Stomach smooth muscle (tissue), 2 donors: ENCODE measurements at regions not wholly inside any gene's neighbourhood (a gene's known extent, or its start where the extent isn't known, plus 50 kb on each side); places are given as distances from the start of the nearest gene placed in this dataset.

ENCODE experiments used
- H3K27ac ChIP-seq: one replicate; pipeline ENCODE4 v1.7.0; 2013; ENCODE audit warnings: mild to moderate bottlenecking, low read length, inconsistent platforms
- H3K27me3 ChIP-seq, 2 donors: one replicate each; pipeline ENCODE4 v1.7.0; 2013; ENCODE audit warnings: low read length in 2 of 2; ENCODE audit not compliant: insufficient read depth in 2 of 2, control insufficient read depth in 1 of 2
- H3K36me3 ChIP-seq, 2 donors: one replicate each; pipeline ENCODE4 v1.7.0; 2013; ENCODE audit warnings: low read length in 2 of 2; ENCODE audit not compliant: control insufficient read depth in 2 of 2, insufficient read depth in 2 of 2
- H3K4me1 ChIP-seq: one replicate; pipeline ENCODE4 v1.7.0; 2013; ENCODE audit warnings: low read length; ENCODE audit not compliant: control insufficient read depth, insufficient read depth
- H3K4me3 ChIP-seq, 2 donors: one replicate each; pipeline ENCODE4 v1.7.0; 2013; ENCODE audit warnings: low read length in 2 of 2
- H3K9ac ChIP-seq, 2 donors: one replicate each; pipeline ENCODE4 v1.7.0; 2013; ENCODE audit warnings: low read length in 2 of 2, mild to moderate bottlenecking in 1 of 2
- H3K9me3 ChIP-seq, 2 donors: one replicate each; pipeline ENCODE4 v1.7.0; 2013; ENCODE audit warnings: low read length in 2 of 2; ENCODE audit not compliant: control insufficient read depth in 2 of 2
- donor health status: healthy.
- donor health status: Pancreatic carcinoma.

DNA sequence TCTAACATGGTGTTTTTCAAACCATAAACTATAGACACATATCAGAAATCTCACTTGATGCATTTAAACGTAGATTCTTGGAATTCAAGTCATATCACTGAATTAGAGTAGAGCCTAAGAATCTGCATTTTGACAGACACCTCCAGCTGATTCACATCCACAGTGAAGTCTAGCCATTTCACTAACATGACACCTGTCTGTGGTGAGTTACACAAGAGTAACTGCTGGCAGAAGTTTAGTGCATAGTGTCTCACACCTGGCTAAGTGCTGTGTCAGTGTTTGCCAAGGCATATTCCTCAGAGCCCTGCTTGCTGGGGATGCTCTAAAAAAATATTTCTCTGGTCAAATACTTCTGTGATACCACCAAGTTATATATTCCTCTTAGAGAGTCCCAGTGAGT lies 237.5 kb upstream of the DIAPH2 start:
- Histone ChIP-seq H3K27ac (no peak overlapping the region), H3K36me3 (no peaks in the 10 kb centered on the region), H3K4me1 (no peaks in the 10 kb centered on the region), H3K27me3 (no peaks in the 10 kb centered on the region), H3K9ac (no peak overlapping the region), H3K4me3 (no peak overlapping the region), H3K9me3 (no peaks in the 10 kb centered on the region)

GRCh38 chrX:96449191-96449590 lies 235.5 kb upstream of the DIAPH2 start:
- no peaks in the 10 kb centered on the region for H3K9me3 ChIP-seq
- H3K9ac ChIP-seq: no peak overlapping the region
- H3K4me3 ChIP-seq: no peak overlapping the region
- H3K27me3 ChIP-seq: no peaks in the 10 kb centered on the region
- H3K27ac ChIP-seq: no peak overlapping the region
- H3K4me1 ChIP-seq: no peaks in the 10 kb centered on the region
- no peaks in the 10 kb centered on the region for H3K36me3 ChIP-seq

DNA sequence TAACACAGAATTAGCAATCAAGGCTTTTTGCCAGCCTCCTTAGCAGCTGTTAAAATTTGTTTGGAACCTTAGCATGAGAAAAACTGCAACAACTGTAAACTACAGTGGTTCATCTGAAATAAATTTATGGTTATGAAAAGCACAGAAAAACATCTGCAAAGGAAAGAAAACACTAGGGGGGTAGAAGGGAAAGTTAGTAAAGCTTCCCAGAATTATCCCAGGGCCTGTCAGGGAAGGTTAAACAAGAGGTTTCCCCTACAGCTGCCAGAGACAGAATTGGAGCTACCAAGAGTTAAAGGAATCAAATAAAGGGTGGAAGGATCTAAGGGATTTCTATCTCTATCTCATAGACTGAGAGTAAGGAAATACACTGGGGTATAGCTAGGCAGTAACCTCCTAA lies 234.7 kb upstream of the DIAPH2 start:
- H3K9ac ChIP-seq: no peak overlapping the region
- no peaks in the 10 kb centered on the region for H3K9me3 ChIP-seq
- no peak overlapping the region for H3K27ac ChIP-seq
- no peak overlapping the region for H3K4me3 ChIP-seq
- no peaks in the 10 kb centered on the region for H3K27me3 ChIP-seq
- no peaks in the 10 kb centered on the region for H3K36me3 ChIP-seq
- H3K4me1 ChIP-seq: no peaks in the 10 kb centered on the region

DNA sequence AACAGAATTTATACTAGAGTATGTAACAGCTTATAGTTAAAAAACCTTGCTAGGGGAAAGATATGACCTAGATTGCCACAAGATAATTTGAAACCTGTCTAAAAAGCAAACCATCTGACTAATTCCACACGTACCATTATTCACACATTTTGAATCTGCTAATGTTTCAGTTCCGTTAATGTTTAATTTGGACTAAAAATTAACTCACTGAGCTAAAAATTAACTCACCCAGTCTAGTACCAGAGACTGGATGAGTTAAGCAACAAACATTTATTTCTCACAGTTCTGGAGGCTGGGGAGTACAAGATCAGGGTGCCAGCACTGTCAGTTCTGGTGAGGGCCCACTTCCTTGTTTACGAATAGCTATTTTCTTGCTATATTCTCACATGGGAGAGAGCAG lies 231.5 kb upstream of the DIAPH2 start:
- Histone ChIP-seq H3K4me3 (no peak overlapping the region), H3K9ac (no peak overlapping the region), H3K9me3 (no peaks in the 10 kb centered on the region), H3K27ac (no peak overlapping the region), H3K36me3 (no peaks in the 10 kb centered on the region), H3K4me1 (no peaks in the 10 kb centered on the region), H3K27me3 (no peaks in the 10 kb centered on the region)

DNA sequence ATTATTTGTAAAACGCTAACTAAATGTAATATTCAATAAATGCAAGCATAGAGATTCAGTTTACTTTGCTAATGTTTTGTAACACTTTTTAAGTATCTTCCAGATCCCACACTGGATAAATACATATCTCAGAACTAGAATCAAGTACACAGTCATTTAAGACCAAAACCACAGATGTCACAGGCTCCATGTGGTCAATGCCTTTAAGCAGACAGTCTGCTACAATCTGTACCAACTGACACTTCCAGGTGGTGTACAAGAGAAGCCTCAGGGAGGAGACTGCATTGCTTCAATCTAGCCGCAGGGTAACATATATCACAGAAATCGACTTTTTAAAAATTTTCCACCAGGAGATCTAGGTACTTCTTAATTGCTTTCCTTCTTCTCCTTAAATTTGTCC lies 229.6 kb upstream of the DIAPH2 start:
- Histone ChIP-seq H3K4me1 (no peaks in the 10 kb centered on the region), H3K9ac (no peak overlapping the region), H3K4me3 (no peak overlapping the region), H3K27ac (no peak overlapping the region), H3K9me3 (no peaks in the 10 kb centered on the region), H3K27me3 (no peaks in the 10 kb centered on the region), H3K36me3 (no peaks in the 10 kb centered on the region)

DNA sequence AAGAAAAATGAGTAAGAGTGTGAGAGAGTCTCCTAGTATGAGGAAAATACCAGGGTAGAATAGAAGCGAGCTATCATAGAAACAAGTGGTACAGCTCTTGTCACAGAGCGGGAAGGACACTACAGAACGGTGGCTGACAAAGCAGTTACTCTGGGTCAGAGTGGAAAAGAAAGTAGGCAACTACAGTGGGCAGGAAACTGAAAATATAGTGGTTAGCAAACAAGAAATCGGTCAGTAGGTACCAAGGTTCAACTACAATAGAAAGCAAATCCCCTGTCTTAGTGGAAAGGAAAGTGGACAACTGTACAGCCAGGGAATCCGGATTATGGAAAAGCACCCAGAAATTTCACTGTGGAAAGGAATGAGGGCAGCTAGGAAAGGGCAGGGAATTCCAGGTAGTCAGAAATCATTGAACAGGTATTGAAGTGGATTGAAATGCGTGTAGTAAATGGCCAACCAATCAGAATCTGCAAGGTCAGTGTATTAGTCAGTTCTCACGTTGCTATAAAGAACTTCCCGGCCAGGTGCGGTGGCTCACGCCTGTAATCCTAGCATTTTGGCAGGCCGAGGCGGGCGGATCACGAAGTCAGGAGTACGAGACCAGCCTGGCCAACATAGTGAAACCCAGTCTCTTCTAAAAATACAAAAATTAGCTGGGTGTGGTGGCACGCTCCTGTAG lies 219.6 kb upstream of the DIAPH2 start:
- no peaks in the 10 kb centered on the region for H3K9me3 ChIP-seq
- H3K27me3 ChIP-seq: no peaks in the 10 kb centered on the region
- H3K27ac ChIP-seq: no peak overlapping the region
- H3K36me3 ChIP-seq: no peaks in the 10 kb centered on the region
- no peak overlapping the region for H3K4me3 ChIP-seq
- no peaks in the 10 kb centered on the region for H3K4me1 ChIP-seq
- no peak overlapping the region for H3K9ac ChIP-seq

GRCh38 chrX:96474029-96474740 lies 210.5 kb upstream of the DIAPH2 start:
- Histone ChIP-seq H3K27me3 (no peaks in the 10 kb centered on the region), H3K4me1 (no peaks in the 10 kb centered on the region), H3K9me3 (no peaks in the 10 kb centered on the region), H3K36me3 (no peaks in the 10 kb centered on the region), H3K9ac (no peak overlapping the region), H3K27ac (no peak overlapping the region), H3K4me3 (no peak overlapping the region)

DNA sequence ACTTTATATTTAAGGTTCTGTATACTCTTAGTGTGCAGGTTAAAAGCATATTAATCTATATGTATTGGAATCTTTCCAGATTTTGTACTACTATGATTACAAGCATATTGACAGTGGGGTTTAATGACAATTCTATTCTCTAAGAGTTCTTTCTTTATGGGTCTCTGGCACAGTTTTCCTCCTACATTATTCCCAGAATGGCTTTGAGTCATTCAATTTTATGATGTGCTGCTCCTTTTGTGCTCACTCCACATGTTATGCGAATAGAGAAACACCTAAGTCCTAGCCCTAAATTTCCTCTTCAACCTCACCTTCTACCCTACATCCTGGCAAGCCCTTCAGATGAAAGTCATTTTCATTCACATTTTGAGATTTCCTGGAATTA lies 209.9 kb upstream of the DIAPH2 start:
- Histone ChIP-seq H3K4me1 (no peaks in the 10 kb centered on the region), H3K9me3 (no peaks in the 10 kb centered on the region), H3K27ac (no peak overlapping the region)

GRCh38 chrX:96480081-96480480 lies 204.6 kb upstream of the DIAPH2 start:
- Histone ChIP-seq H3K9ac (no peak overlapping the region), H3K9me3 (no peaks in the 10 kb centered on the region), H3K27ac (no peak overlapping the region), H3K36me3 (no peaks in the 10 kb centered on the region), H3K4me1 (no peaks in the 10 kb centered on the region), H3K27me3 (no peaks in the 10 kb centered on the region), H3K4me3 (no peak overlapping the region)

More for the DNA sequence above, 209.9 kb upstream of the DIAPH2 start:
- Histone ChIP-seq H3K9ac (no peak overlapping the region), H3K27me3 (no peaks in the 10 kb centered on the region), H3K4me3 (no peak overlapping the region), H3K36me3 (no peaks in the 10 kb centered on the region)

DNA sequence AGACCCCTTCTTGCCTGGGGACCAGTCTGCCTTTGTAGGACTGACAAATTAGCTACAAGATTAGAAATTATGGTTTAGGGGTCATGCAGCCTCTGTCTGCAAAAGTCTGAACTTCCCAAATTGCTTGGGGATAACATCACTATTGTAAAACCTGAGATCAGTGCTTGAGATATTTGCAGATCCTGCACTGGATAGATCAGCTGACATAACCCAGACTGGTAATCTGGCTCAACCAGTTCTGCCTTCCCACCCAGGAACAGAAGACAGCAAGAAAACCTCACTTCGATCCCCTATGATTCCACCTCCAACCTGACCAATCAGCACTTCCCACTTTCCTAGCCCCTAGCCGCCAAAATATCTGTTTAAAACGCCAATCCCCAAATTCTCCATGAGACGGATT lies 202.8 kb upstream of the DIAPH2 start:
- H3K27me3 ChIP-seq: no peaks in the 10 kb centered on the region

GRCh38 chrX:96483647-96484160 lies 200.9 kb upstream of the DIAPH2 start:
- H3K9ac ChIP-seq: no peak overlapping the region
- no peaks in the 10 kb centered on the region for H3K27me3 ChIP-seq
- no peak overlapping the region for H3K4me3 ChIP-seq
- no peak overlapping the region for H3K27ac ChIP-seq
- no peaks in the 10 kb centered on the region for H3K36me3 ChIP-seq
- H3K4me1 ChIP-seq: no peaks in the 10 kb centered on the region
- H3K9me3 ChIP-seq: no peaks in the 10 kb centered on the region

More for the DNA sequence above, 202.8 kb upstream of the DIAPH2 start:
- H3K9me3 ChIP-seq: no peaks in the 10 kb centered on the region
- no peak overlapping the region for H3K27ac ChIP-seq
- H3K36me3 ChIP-seq: no peaks in the 10 kb centered on the region
- H3K4me1 ChIP-seq: no peaks in the 10 kb centered on the region
- H3K9ac ChIP-seq: no peak overlapping the region
- H3K4me3 ChIP-seq: no peak overlapping the region
